ENCODE measurements at regions not wholly inside any gene's neighbourhood (a gene's known extent, or its start where the extent isn't known, plus 50 kb on each side); places are given as distances from the start of the nearest gene placed in this dataset.

GRCh38 chr20:11849270-11849915 lies 68.3 kb upstream of the BTBD3 start:
- no peak for TF ChIP-seq CTCF (conservative IDR thresholded peaks at IDR 0.05; ENCODE audit: low read depth, low read length)
- TF ChIP-seq CEBPB (IDR thresholded peaks at IDR 0.05; ENCODE audit: low read depth, low read length), result peak; percentile 13; the same call in 1 of the 2 replicates
- no peak for TF ChIP-seq USF2 (IDR thresholded peaks at IDR 0.05; ENCODE audit: low read depth, low read length)
- TF ChIP-seq POLR2A (IDR thresholded peaks at IDR 0.05; ENCODE audit: low read depth, low read length), result no peak
- no peak for TF ChIP-seq RAD21 (IDR thresholded peaks at IDR 0.05; ENCODE audit: low read length)
- TF ChIP-seq MXI1 (IDR thresholded peaks at IDR 0.05; ENCODE audit: borderline replicate concordance, low read depth, low read length), result no peak
- no peak for TF ChIP-seq ELK1 (IDR thresholded peaks at IDR 0.05; ENCODE audit: borderline replicate concordance, low read depth, low read length)
